NCI-H146 treated with DMSO at 0.1 percent for 48 hours (cell line): ENCODE measurements at regions not wholly inside any gene's neighbourhood (a gene's known extent, or its start where the extent isn't known, plus 50 kb on each side); places are given as distances from the start of the nearest gene placed in this dataset.

ENCODE experiments used
- DNase-seq: peaks from one replicate; lab custom pipeline; 2025; ENCODE audit not compliant: unreplicated experiment; lab: John Stamatoyannopoulos, UW

- no peak for DNase-seq
Measured at GRCh38 chr2:196248467-196249094, 77.2 kb upstream of the STK17B start.

GRCh38 chr2:196249171-196249570 is 77.8 kb upstream of the STK17B start:
- no peak for DNase-seq

- no peak for DNase-seq
Measured at GRCh38 chr2:196249860-196250259, 78.5 kb upstream of the STK17B start.

GRCh38 chr2:196251132-196251531 is 79.8 kb upstream of the STK17B start:
- DNase-seq = no peak

GRCh38 chr2:196252408-196253115 is 81.2 kb upstream of the STK17B start:
- no peak for DNase-seq

GRCh38 chr2:196253116-196253480 is 81.7 kb upstream of the STK17B start:
- no peak for DNase-seq

GRCh38 chr2:196256585-196256984 is 85.2 kb upstream of the STK17B start:
- DNase-seq = no peak

GRCh38 chr2:196257086-196257485 is 85.7 kb upstream of the STK17B start:
- DNase-seq = no peak

GRCh38 chr2:196258407-196258806 is 87.0 kb upstream of the STK17B start:
- DNase-seq = no peak

GRCh38 chr2:196259507-196260481 is 88.4 kb upstream of the STK17B start:
- peak; percentile 31 for DNase-seq

GRCh38 chr2:196260546-196260945 is 89.2 kb upstream of the STK17B start:
- peak; percentile 31 for DNase-seq

- DNase-seq = no peak
Measured at GRCh38 chr2:196262606-196263005, 91.2 kb upstream of the STK17B start.

GRCh38 chr2:196263181-196263747 is 91.9 kb upstream of the STK17B start:
- peak; percentile 3 for DNase-seq

GRCh38 chr2:196266351-196266750 is 95.0 kb upstream of the STK17B start:
- no peak for DNase-seq

GRCh38 chr2:196266855-196267254 is 95.5 kb upstream of the STK17B start:
- no peak for DNase-seq

GRCh38 chr2:196268025-196268424 is 96.6 kb upstream of the STK17B start:
- DNase-seq = no peak

GRCh38 chr2:196268538-196269338 is 97.4 kb upstream of the STK17B start:
- no peak for DNase-seq

GRCh38 chr2:196271795-196272194 is 100.4 kb upstream of the STK17B start:
- DNase-seq = no peak

GRCh38 chr2:196274387-196274809 is 103.0 kb upstream of the STK17B start:
- peak; percentile 81 for DNase-seq

GRCh38 chr2:196275646-196276352 is 104.4 kb upstream of the STK17B start:
- DNase-seq = peak; percentile 3
